Body of pancreas (tissue), 4 donors: ENCODE measurements at regions not wholly inside any gene's neighbourhood (a gene's known extent, or its start where the extent isn't known, plus 50 kb on each side); places are given as distances from the start of the nearest gene placed in this dataset.

ENCODE experiments used
- ATAC-seq: fragments of 150-250 bp; one replicate; pipeline ENCODE4 v1.9.1; 2016
- DNase-seq, 4 donors: peaks; one replicate each; pipeline ENCODE4 v3.0.0-alpha.2; 2019
- H3K27ac ChIP-seq, 4 donors: fragments of 200-600 bp; sonication (generic); 1 replicate in 3 of 4; 2 replicates in 1 of 4; pipeline versions ENCODE4 v1.5.1 to v1.6.1; 2016 to 2019; ENCODE audit warnings: mild to moderate bottlenecking in 1 of 4, mixed read lengths in 1 of 4, moderate library complexity in 1 of 4
- H3K27me3 ChIP-seq, 2 donors: fragments of 200-600 bp; sonication (generic); one replicate each; pipeline ENCODE4 v1.6.0; 2016; ENCODE audit warnings: mild to moderate bottlenecking in 1 of 2
- H3K36me3 ChIP-seq, 2 donors: fragments of 200-600 bp; sonication (generic); replicated peaks in 1 of 2; 2 replicates each; pipeline ENCODE4 v1.5.1; 2016; ENCODE audit warnings: low read depth in 2 of 2; ENCODE audit not compliant: insufficient read depth in 1 of 2
- H3K4me1 ChIP-seq: fragments of 200-600 bp; sonication (generic); one replicate; pipeline ENCODE4 v1.6.0; 2016
- H3K4me3 ChIP-seq, 2 donors: fragments of 200-600 bp; sonication (generic); 1 replicate in 1 of 2; 2 replicates in 1 of 2; pipeline ENCODE4 v1.5.1; 2016 to 2019
- H3K9me3 ChIP-seq, 3 donors: fragments of 200-600 bp; sonication (generic); 1 replicate in 2 of 3; 2 replicates in 1 of 3; pipeline ENCODE4 v1.5.1; 2016
- POLR2A ChIP-seq, 3 donors: fragments of 450-650 bp; IDR thresholded peaks; one replicate each; pipeline ENCODE4 v1.6.1; 2016; ENCODE audit warnings: antibody characterized with exemption in 3 of 3, mild to moderate bottlenecking in 2 of 3
- WGBS, 2 donors: methylation state at CpG; one replicate each; pipeline ENCODE4 v1.1.5; 2017; 5-methylcytosine and 5-hydroxymethylcytosine counted together
- intact Hi-C: fragments of 100-400 bp; cut with DNase I; formaldehyde crosslinking; loops from one replicate; pipeline ENCODE4 v1.15.1; 2023
- TF ChIP-seq, protein P1 (sequence below), 7 experiments: fragments of 450-650 bp in 4 of 7; fragments of 200-600 bp in 3 of 7; sonication (generic) in 3 of 7; IDR thresholded peaks; one replicate each; pipeline ENCODE4 v1.5.1; 2016 to 2019; ENCODE audit warnings: antibody characterized with exemption in 7 of 7

DNA sequence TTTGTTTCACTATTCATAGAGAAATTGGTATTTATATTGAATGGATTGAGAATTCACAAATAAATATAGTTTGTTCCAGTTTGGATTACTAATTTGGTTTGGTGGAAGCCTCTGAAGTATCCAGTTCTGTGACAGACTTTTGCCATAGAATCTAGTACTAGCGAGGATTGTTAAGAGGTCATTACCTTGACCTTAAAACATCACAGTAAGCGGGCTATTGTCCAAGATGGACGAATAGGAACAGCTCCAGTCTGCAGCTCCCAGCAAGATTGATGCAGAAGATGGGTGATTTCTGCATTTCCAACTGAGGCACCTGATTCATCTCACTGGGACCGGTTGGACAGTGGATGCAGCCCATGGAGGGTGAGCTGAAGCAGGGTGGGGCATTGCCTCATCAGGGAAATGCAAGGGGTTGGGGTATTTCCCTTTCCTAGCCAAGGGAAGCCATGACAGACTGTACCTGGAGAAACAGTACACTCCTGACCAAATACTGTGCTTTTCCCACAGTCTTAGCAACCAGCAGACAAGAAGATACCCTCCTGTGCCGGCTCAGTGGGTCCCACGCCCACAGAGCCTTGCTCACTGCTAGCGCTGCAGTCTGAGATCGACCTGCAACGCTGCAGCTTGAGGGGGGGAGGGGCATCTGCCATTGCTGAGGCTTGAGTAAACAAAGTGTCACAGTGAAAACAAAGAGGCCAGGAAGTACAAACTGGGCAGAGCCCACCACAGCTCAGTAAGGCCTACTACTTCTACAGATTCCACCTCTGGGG is 66.4 kb upstream of the NEDD9 start:
- peak; percentile 53 to 79 (median 66) for DNase-seq

DNA sequence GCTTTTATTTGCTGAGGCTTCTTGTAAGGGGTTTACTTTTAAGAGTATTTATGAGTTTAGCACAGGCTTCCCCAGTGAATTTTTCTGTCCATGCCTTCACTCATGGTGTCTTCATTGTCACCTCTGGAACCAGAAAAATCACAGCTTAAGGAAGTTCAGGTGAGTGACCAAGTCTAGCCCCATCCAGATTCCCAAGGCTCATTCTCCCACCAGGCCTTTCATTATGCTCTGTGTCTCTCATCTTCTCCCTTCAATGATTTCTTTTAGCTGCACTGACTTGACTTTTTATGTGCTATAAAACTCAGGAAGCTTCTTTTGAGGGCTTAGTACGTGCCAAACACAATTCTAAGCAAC is 64.9 kb upstream of the NEDD9 start:
- intact Hi-C loops: no loop called here
- 83 to 93% methylated on average over 1 of the region's 1 CpG for WGBS, 2 donors
- Histone ChIP-seq H3K36me3 (no peaks in the 10 kb centered on the region), H3K4me3 (no peak overlapping the region), H3K4me1 (peaks cover 11% of the 10 kb centered on the region), H3K27me3 (no peaks in the 10 kb centered on the region), H3K9me3 (no peaks in the 10 kb centered on the region), H3K27ac (no peak overlapping the region)
- TF ChIP-seq, protein P1, sequence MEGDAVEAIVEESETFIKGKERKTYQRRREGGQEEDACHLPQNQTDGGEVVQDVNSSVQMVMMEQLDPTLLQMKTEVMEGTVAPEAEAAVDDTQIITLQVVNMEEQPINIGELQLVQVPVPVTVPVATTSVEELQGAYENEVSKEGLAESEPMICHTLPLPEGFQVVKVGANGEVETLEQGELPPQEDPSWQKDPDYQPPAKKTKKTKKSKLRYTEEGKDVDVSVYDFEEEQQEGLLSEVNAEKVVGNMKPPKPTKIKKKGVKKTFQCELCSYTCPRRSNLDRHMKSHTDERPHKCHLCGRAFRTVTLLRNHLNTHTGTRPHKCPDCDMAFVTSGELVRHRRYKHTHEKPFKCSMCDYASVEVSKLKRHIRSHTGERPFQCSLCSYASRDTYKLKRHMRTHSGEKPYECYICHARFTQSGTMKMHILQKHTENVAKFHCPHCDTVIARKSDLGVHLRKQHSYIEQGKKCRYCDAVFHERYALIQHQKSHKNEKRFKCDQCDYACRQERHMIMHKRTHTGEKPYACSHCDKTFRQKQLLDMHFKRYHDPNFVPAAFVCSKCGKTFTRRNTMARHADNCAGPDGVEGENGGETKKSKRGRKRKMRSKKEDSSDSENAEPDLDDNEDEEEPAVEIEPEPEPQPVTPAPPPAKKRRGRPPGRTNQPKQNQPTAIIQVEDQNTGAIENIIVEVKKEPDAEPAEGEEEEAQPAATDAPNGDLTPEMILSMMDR (IDR thresholded peaks at IDR 0.05): no peak
- TF ChIP-seq POLR2A (IDR thresholded peaks at IDR 0.05): no peak
- ATAC-seq (no peak), DNase-seq (no peak)

More for the DNA sequence above, 66.4 kb upstream of the NEDD9 start:
- TF ChIP-seq, protein P1 (IDR thresholded peaks at IDR 0.05): no peak
- no peak for TF ChIP-seq POLR2A (IDR thresholded peaks at IDR 0.05)
- Histone ChIP-seq H3K9me3 (no peaks in the 10 kb centered on the region), H3K36me3 (no peaks in the 10 kb centered on the region), H3K4me3 (no peak overlapping the region), H3K27ac (no peak overlapping the region), H3K4me1 (peaks cover 11% of the 10 kb centered on the region), H3K27me3 (no peaks in the 10 kb centered on the region)
- ATAC-seq: peak; percentile 58
- intact Hi-C loops: no loop called here
- 36 to 44% methylated on average over 9 of the region's 9 CpGs for WGBS, 2 donors

DNA sequence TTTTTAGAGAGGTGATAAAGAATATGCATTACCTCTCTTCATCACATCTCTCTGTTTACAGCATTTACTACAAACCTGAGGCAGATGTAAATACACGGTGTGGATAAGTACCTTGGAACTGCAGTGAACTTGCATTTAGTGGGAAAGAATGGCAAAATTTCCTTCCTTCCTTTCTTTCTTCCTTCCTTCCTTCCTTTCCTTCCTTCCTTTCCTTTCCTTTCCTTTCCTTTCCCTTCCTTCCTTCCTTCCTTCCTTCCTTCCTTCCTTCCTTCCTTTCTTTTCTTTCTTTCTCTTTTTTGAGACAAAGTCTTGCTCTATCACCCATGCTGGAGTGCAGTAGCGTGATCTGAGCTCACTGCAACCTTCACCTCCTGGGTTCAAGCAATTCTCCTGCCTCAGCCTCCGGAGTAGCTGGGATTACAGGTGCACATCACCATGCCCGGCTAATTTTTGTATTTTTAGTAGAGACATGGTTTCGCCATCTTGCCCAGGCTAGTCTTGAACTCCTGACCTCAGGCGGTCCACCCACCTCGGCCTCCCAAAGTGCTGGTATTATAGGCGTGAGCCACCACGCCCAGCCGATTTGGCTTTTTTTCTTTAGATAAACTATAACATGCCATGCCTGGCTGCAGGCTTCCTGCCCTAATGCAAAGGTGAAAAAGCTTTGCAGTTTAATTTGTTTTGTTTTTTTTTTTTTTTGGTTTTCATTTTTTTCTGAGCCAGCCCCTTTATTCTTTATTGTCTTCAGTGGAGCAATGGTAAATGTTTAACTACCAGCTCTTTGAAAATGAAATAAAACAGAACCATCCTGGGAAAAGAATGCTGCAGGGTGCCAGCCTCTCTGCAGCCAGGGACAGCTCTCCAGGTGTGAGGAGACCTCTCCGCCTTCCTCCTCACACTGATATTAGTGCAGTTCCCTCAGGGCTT is 64.2 kb upstream of the NEDD9 start:
- Histone ChIP-seq H3K4me1 (peaks cover 11% of the 10 kb centered on the region), H3K4me3 (no peak overlapping the region), H3K36me3 (no peaks in the 10 kb centered on the region), H3K27ac (no peak overlapping the region), H3K9me3 (no peaks in the 10 kb centered on the region), H3K27me3 (no peaks in the 10 kb centered on the region)
- WGBS, 2 donors: 82 to 83% methylated on average over 11 of the region's 11 CpGs
- intact Hi-C loops: no loop called here
- ATAC-seq (peak; percentile 30), DNase-seq (no peak)
- no peak for TF ChIP-seq POLR2A (IDR thresholded peaks at IDR 0.05)
- TF ChIP-seq, protein P1 (IDR thresholded peaks at IDR 0.05): no peak

DNA sequence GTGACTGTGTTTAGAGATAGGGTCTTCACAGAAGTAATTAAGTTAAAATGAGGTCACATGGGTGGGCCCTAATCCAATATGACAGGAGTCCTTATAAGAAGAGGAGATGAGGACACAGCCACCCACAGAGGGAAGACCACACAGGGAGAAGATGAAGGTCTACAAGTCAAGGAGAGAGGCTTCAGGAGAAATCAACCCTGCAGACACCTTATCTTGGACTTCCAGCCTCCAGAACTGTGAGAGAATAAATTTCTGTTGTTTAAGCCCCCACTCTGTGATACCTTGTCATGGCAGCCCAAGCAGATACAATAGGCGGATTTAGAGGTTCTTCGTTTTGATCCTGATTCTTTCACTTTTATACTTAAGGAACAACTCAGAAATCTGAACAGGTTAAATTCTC is 63.5 kb upstream of the NEDD9 start:
- Histone ChIP-seq H3K36me3 (no peaks in the 10 kb centered on the region), H3K9me3 (no peaks in the 10 kb centered on the region), H3K27ac (no peak overlapping the region), H3K4me3 (no peak overlapping the region), H3K4me1 (peaks cover 11% of the 10 kb centered on the region), H3K27me3 (no peaks in the 10 kb centered on the region)
- no peak for DNase-seq
- TF ChIP-seq, protein P1 (IDR thresholded peaks at IDR 0.05): no peak
- TF ChIP-seq POLR2A (IDR thresholded peaks at IDR 0.05): no peak
- no peak for ATAC-seq
- WGBS, 2 donors: 93 to 96% methylated on average over 2 of the region's 2 CpGs
- intact Hi-C loops: no loop called here
